Neural progenitor cell (in vitro differentiated cells): ENCODE measurements at regions not wholly inside any gene's neighbourhood (a gene's known extent, or its start where the extent isn't known, plus 50 kb on each side); places are given as distances from the start of the nearest gene placed in this dataset.

Experiments used
- DNase-seq: peaks from one replicate; pipeline ENCODE4 v3.0.0-alpha.2; 2016; ENCODE audit warnings: low spot score
- H2AFZ ChIP-seq: fragments of 200-600 bp; sonication (generic); replicated peaks from 2 replicates; pipeline ENCODE4 v1.6.1; 2016; ENCODE audit warnings: antibody characterized with exemption
- H3F3A ChIP-seq: fragments of 200-600 bp; sonication (generic); 2 replicates; pipeline ENCODE4 v1.6.1; 2016; ENCODE audit warnings: antibody characterized with exemption, low read depth
- H3K27ac ChIP-seq: fragments of 200-600 bp; sonication (generic); 2 replicates; pipeline ENCODE4 v1.5.1; 2016; ENCODE audit warnings: mild to moderate bottlenecking
- H3K27me3 ChIP-seq: fragments of 200-600 bp; sonication (generic); 2 replicates; pipeline ENCODE4 v1.6.1; 2016; ENCODE audit warnings: mild to moderate bottlenecking, moderate library complexity
- H3K36me3 ChIP-seq: fragments of 200-600 bp; sonication (generic); 2 replicates; pipeline ENCODE4 v1.5.1; 2016
- H3K4me1 ChIP-seq: fragments of 200-600 bp; sonication (generic); 2 replicates; pipeline ENCODE4 v1.6.1; 2016; ENCODE audit warnings: mixed run types
- H3K4me2 ChIP-seq: fragments of 200-600 bp; sonication (generic); 2 replicates; pipeline ENCODE4 v1.6.1; 2016
- H3K4me3 ChIP-seq: fragments of 200-600 bp; sonication (generic); 2 replicates; pipeline ENCODE4 v1.5.1; 2016
- H3K79me2 ChIP-seq: fragments of 200-600 bp; sonication (generic); 2 replicates; pipeline ENCODE4 v1.6.1; 2016; ENCODE audit warnings: low read depth
- H3K9ac ChIP-seq: fragments of 200-600 bp; sonication (generic); 2 replicates; pipeline ENCODE4 v1.6.1; 2016
- H3K9me3 ChIP-seq: fragments of 200-600 bp; sonication (generic); 2 replicates; pipeline ENCODE4 v1.5.1; 2016; ENCODE audit warnings: low read depth
- H4K20me1 ChIP-seq: fragments of 200-600 bp; sonication (generic); 2 replicates; pipeline ENCODE4 v1.6.1; 2016; ENCODE audit warnings: low read depth
- H3K27ac Mint-ChIP-seq: 3 replicates; pipeline ENCODE4 v1.8.0; 2021; ENCODE audit warnings: mixed read lengths
- H3K27me3 Mint-ChIP-seq: 2 replicates; pipeline ENCODE4 v1.8.0; 2022; ENCODE audit warnings: low read depth, mild to moderate bottlenecking, inconsistent platforms, moderate library complexity, mixed read lengths; ENCODE audit not compliant: insufficient read depth
- H3K36me3 Mint-ChIP-seq: 3 replicates; pipeline ENCODE4 v1.8.0; 2021; ENCODE audit warnings: mixed read lengths
- H3K4me1 Mint-ChIP-seq: 3 replicates; pipeline ENCODE4 v1.8.0; 2021; ENCODE audit warnings: mixed read lengths
- H3K4me3 Mint-ChIP-seq: 3 replicates; pipeline ENCODE4 v1.8.0; 2021; ENCODE audit warnings: mild to moderate bottlenecking, moderate library complexity, mixed read lengths
- H3K9me3 Mint-ChIP-seq: 3 replicates; pipeline ENCODE4 v1.8.0; 2020; ENCODE audit warnings: mixed read lengths
- EZH2 ChIP-seq: fragments of 200-600 bp; sonication (generic); IDR thresholded peaks from 2 replicates; pipeline ENCODE4 v1.6.1; 2017; ENCODE audit warnings: antibody characterized with exemption, mild to moderate bottlenecking, moderate library complexity
- EZH2phosphoT487 ChIP-seq: fragments of 200-600 bp; sonication (generic); IDR thresholded peaks from 2 replicates; pipeline ENCODE4 v1.6.1; 2017; ENCODE audit warnings: antibody characterized with exemption
- TF ChIP-seq, protein P1 (sequence below): fragments of 200-600 bp; sonication (generic); IDR thresholded peaks from 2 replicates; pipeline ENCODE4 v1.5.1; 2017; ENCODE audit warnings: antibody characterized with exemption, mild to moderate bottlenecking

DNA sequence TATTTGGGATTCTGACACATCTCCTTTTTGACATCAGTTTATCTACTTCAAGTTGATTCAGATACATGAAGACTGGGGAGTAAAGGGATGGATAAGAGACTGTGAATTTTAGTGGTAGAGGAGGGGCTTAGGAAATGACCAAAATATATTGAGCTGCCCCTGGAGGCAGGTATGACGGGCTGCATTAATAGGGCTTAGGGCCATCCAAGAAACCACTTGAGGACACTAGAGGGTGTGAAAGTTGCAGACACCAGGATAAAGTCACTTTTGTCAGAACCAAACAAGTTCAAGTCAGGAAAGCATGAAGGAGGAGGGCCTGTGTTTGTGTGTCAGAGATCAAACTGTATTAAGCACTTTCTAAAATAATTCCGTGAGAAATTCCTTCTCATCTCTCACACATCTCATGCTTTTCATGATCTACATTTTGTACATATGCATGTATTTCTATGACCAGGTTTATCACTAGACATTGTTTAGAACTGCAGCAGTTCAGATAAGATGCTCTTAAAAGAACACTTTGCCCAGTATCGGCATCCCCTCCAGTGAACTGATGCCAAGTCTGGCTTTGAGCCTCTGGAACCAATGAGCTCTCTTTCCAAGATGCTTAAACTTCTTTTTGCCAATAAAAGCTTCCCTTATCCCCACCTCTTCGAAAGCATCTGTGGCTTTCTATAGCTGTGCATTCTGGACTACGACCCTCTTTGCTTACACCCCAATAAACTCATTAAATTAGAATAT lies 136.9 kb downstream of the SLC38A1 start:
- no peaks in the 10 kb centered on the region for H3K36me3 ChIP-seq
- H3K4me1 Mint-ChIP-seq: peaks cover 3% of the 10 kb centered on the region
- H3F3A ChIP-seq: no peaks in the 10 kb centered on the region
- no peak overlapping the region for H3K9ac ChIP-seq
- peak; percentile 25 for DNase-seq
- H3K9me3 Mint-ChIP-seq: no peaks in the 10 kb centered on the region
- no peaks in the 10 kb centered on the region for H3K27me3 Mint-ChIP-seq
- H3K9me3 ChIP-seq: no peaks in the 10 kb centered on the region
- no peaks in the 10 kb centered on the region for H3K79me2 ChIP-seq
- no peak overlapping the region for H3K4me2 ChIP-seq
- H3K27me3 ChIP-seq: no peaks in the 10 kb centered on the region
- H4K20me1 ChIP-seq: no peaks in the 10 kb centered on the region
- no peak overlapping the region for H3K4me3 ChIP-seq
- no peak overlapping the region for H2AFZ ChIP-seq
- TF ChIP-seq EZH2phosphoT487 (no peak), EZH2 (no peak)
- TF ChIP-seq, protein P1, sequence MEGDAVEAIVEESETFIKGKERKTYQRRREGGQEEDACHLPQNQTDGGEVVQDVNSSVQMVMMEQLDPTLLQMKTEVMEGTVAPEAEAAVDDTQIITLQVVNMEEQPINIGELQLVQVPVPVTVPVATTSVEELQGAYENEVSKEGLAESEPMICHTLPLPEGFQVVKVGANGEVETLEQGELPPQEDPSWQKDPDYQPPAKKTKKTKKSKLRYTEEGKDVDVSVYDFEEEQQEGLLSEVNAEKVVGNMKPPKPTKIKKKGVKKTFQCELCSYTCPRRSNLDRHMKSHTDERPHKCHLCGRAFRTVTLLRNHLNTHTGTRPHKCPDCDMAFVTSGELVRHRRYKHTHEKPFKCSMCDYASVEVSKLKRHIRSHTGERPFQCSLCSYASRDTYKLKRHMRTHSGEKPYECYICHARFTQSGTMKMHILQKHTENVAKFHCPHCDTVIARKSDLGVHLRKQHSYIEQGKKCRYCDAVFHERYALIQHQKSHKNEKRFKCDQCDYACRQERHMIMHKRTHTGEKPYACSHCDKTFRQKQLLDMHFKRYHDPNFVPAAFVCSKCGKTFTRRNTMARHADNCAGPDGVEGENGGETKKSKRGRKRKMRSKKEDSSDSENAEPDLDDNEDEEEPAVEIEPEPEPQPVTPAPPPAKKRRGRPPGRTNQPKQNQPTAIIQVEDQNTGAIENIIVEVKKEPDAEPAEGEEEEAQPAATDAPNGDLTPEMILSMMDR: peak; percentile 39
- no peaks in the 10 kb centered on the region for H3K36me3 Mint-ChIP-seq
- H3K4me3 Mint-ChIP-seq: no peak overlapping the region
- no peak overlapping the region for H3K27ac ChIP-seq
- peaks cover 7% of the 10 kb centered on the region for H3K4me1 ChIP-seq
- H3K27ac Mint-ChIP-seq: no peak overlapping the region

GRCh38 chr12:46127656-46128055 lies 137.3 kb upstream of the SCAF11 start:
- Histone ChIP-seq H3K9ac (no peak overlapping the region), H3K27ac (no peak overlapping the region), H3K9me3 (no peaks in the 10 kb centered on the region), H3K79me2 (no peaks in the 10 kb centered on the region), H4K20me1 (no peaks in the 10 kb centered on the region), H3K27me3 (no peaks in the 10 kb centered on the region), H3F3A (no peaks in the 10 kb centered on the region), H2AFZ (no peak overlapping the region), H3K36me3 (no peaks in the 10 kb centered on the region), H3K4me2 (no peak overlapping the region), H3K4me1 (no peaks in the 10 kb centered on the region), H3K4me3 (no peak overlapping the region)
- TF ChIP-seq EZH2 (no peak), EZH2phosphoT487 (no peak)
- TF ChIP-seq, protein P1: no peak
- Mint-ChIP-seq H3K4me3 (no peak overlapping the region), H3K4me1 (no peaks in the 10 kb centered on the region), H3K36me3 (no peaks in the 10 kb centered on the region), H3K9me3 (no peaks in the 10 kb centered on the region), H3K27ac (no peak overlapping the region), H3K27me3 (no peaks in the 10 kb centered on the region)
- DNase-seq: no peak

GRCh38 chr12:46126050-46126727 lies 135.8 kb upstream of the SCAF11 start:
- Histone ChIP-seq H3F3A (no peaks in the 10 kb centered on the region), H3K27me3 (no peaks in the 10 kb centered on the region), H3K79me2 (no peaks in the 10 kb centered on the region), H3K9me3 (no peaks in the 10 kb centered on the region), H3K36me3 (no peaks in the 10 kb centered on the region), H3K4me3 (no peak overlapping the region), H4K20me1 (no peaks in the 10 kb centered on the region), H3K9ac (no peak overlapping the region), H3K27ac (no peak overlapping the region), H3K4me2 (no peak overlapping the region), H2AFZ (no peak overlapping the region), H3K4me1 (no peaks in the 10 kb centered on the region)
- Mint-ChIP-seq H3K36me3 (no peaks in the 10 kb centered on the region), H3K9me3 (no peaks in the 10 kb centered on the region), H3K27ac (no peak overlapping the region), H3K4me3 (no peak overlapping the region), H3K27me3 (no peaks in the 10 kb centered on the region), H3K4me1 (no peaks in the 10 kb centered on the region)
- no peak for DNase-seq
- TF ChIP-seq, protein P1: no peak
- no peak for TF ChIP-seq EZH2
- no peak for TF ChIP-seq EZH2phosphoT487
